GM21825 (cell line): ENCODE measurements at regions not wholly inside any gene's neighbourhood (a gene's known extent, or its start where the extent isn't known, plus 50 kb on each side); places are given as distances from the start of the nearest gene placed in this dataset.
"Not testable (repeated sequence)": the region's sequence is repeated elsewhere in the genome, so short reads cannot be mapped to it uniquely, and the experiment has no call there.

Source experiments
- ATAC-seq: cut with Tn5 transposase; IDR thresholded peaks from one replicate; pipeline ENCODE4 v1.9.1; 2021; ENCODE audit warnings: mild to moderate bottlenecking, moderate library complexity; ENCODE audit not compliant: unreplicated experiment

DNA sequence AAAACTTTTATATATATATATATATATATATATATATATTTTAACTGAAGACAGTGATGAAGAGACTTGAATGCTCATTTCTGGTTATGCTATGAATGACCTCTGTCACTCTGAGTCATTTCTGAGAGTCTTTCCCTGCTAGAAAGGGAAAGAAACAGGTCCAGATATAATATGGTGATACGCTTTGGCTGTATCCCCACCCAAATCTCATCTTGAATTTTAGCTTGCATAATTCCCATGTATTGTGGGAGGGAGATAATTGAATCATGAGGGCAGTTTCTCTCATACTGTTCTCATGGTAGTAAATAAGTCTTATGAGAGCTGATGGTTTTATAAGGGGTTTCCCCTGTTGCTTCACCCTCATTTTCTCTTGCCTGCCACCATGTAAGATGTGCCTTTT, 254.1 kb upstream of the IGFBP7 start:
- no peak for ATAC-seq

DNA sequence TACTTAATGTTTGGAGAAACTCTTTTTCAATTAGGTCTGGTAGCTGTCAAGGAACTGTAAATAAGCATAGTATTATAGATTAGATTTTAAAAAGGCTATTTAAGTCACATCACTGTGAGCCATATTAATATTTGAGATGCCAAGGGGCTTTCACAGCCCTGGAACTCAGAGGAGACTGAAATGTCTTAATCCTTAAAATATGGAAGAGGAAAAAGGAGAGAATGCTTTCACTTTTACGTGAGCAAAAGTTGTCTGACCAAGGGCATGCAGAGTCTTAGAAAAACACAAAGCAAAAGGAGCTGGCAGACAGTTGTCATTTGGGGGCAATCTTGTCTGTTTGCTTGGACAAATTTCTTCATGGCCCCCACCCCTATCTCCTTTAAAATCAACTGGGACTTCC, 253.2 kb upstream of the IGFBP7 start:
- ATAC-seq = no peak

DNA sequence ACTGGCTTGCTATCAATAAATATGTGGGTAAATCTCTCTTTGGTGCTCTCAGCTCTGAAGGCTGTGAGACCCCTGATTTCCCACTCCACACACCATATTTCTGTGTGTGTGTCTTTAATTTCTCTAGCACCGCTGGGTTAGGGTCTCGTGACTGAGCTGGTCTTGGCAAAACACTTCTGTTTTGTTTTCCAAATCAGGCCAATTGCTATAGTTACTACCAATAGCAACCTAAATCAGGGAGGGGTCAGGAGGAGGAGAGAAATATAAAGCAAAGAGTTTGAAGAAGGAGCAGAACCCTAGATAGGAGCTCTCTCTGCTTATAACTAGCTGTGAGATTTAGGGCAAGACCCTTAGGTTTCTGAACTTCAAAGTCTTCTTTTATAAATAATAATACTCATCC, 250.5 kb upstream of the IGFBP7 start:
- ATAC-seq = no peak

DNA sequence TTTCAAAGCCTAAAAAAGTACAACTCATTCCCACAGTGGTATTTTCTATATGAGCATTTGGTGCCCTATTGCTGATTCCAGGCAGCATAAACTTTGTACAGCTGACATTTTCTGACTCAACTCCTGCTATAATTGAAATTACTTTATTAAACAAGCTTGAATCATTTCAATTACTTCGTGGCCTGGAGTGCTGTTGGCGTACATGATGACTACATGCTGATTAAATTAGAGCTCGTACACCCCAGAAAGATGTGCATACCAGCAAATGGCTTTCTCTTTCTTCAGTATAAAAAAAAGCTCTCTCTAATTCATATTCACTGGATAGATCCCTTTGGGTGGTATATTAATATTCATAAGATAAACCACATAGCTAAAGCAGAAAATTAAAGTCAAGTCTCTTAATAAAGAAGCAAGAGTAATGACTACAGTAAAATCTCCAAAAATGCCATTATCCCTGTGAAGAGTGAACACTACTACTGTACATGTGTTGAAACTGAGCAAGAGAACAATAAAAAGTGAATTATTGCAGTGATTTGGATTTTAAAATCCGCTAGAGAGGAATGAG, 245.0 kb upstream of the IGFBP7 start:
- no peak for ATAC-seq

DNA sequence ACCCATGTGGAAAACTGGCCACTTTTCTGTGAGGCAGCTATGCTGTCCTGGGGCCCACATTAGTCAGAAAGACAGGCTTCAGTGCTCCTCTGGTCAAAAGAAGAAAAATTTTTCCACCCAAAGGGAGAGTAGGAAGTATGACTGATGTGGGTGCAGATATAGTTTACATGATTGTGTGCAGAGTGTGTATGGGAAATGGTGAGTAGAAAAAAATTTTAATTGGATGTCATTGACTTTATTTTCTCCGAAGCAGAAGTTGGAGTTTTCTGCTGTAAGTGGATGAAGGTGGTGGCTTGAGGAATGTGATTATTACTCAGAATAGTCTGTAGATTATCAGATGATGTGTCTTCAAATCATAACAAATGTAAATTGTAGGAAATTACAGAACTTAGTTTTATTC, 241.5 kb upstream of the IGFBP7 start:
- ATAC-seq = no peak

DNA sequence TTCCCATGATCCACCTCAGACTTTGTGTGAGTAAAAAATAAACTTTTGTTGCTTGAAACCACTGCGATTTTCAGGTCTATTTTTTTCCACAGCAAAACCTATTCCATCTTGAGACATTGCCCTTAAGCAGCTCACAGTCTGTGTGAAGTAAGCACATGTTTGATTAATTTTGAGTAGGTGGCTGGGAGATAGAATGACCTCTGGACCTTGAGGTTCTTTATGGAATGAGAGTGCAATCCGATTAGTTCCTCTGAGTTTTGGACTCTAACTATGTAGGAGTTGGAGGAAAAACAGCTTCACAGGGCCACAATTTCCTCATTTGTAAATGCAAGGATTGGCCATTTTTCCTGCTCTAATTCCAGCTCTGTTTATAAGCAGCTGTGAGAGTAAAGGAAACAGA, 234.1 kb upstream of the IGFBP7 start:
- no peak for ATAC-seq

DNA sequence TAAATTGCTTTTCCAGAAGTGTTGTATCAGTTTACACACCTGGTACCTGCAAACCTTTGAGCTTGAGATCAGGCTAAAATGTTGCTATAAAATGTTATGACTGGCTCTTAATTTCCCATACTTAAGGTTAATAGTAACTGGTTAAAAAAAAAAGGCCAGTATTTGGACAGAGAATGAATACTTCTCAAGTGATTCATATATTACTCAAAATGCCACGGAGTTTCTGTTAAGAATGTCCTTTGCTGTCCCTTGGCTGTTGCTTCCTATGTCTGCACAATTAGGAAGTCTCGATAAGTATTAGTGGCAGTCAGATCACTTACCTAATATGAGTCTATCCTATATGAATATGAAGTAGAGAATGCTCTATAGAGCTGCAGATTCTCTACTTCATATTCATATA, 232.2 kb upstream of the IGFBP7 start:
- no peak for ATAC-seq

DNA sequence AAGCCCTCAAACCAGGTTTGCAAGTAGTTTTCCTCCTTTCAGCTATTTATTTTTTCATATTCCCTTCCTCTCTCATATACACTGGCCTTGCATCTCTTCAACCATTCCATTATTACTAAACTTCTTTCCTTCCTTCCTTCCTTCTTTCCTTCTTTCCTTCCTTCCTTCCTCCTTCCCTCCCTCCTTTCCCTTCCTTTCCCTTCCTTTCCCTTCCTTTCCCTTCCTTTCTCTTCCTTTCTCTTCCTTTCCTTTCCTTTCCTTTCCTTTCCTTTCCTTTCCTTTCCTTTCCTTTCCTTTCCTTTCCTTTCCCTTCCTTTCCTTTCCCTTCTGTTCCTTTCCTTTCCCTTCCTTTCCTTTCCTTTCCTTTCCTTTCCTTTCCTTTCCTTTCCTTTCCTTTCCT, 228.7 kb upstream of the IGFBP7 start:
- ATAC-seq = not testable (repeated sequence)

DNA sequence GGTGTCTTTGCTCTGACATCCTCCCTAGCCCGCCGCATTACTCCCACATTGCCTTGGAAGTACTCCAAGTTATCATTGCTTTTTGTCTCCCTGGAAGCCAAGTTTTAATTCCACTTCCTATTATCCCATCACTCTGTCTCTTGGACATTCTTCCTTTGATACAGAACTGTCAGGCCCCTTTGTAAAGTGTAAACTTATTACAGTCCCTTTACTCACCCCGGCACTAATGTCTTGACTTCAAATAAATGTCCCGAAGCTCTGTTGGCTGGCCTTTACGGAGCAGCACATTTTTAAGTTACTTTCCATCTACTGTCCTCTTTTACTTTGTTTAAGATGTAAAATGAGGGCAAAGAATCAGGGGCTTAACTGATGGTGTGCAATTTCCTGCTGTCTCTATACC, 223.5 kb upstream of the IGFBP7 start:
- ATAC-seq = no peak

DNA sequence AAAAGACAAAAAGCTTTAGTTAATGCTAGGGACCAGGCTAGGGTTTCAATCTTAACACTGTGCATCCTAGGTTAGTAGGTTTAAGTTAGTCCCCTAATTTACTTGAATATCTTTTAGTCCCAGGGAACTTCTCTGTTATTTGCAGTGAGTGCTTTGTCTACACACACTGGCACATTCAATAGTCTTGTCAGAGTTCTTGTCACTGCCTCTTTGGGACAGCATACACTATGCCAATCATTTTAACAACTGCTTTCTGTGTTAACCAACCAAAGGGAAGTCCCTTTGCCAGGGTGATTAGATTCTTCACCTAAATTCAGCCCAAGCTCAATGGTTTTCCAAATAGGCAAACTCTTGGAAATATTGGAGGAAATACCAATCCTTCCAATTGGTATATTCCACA, 221.8 kb upstream of the IGFBP7 start:
- ATAC-seq = no peak

DNA sequence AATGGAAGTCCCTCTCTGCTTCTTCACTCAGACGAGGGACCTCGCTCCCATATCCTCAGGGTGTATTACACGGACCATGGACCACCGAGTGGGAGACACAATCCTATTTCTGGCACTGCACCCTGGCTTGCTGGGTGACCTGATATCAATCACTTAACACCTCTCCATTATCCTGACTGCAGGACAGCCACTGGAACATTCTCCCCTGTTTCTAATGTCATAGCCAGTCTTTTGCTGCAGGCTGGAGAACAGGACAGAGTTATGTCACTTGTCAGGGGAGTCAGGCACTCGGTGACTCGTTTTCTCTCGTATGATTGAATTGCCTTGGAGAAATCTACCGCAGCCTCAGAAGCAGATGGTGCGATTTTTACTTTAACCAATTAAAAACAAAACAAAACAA, 219.1 kb upstream of the IGFBP7 start:
- no peak for ATAC-seq

DNA sequence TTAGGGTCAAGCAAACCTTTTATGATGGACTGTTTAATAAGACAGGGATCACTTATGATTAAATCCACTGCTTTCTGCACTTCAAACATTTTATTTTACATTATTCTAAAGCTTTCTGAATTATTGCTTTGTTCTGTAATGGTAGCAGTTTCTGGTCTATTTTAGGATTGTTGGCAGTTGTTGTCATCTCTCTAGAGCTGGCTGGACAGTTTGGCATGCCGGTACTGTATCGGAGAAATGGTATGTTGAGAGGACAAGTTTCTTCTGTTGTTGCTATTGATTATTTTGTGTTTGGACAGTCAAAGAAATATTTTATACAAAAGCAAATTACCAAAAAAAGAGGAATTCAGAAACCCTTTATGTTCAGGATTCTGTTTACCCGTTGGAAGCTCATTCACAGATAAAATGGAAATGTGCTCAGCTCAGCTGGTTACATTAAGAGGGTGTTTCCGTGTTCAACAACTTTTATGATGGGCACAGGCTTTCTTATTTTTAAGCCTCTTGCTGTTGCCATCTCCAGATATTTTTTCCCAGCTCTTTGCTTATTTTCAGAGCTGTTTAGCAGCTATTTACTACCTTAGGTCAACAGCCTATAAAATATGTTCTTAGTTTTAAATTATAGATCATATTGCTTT, 214.6 kb upstream of the IGFBP7 start:
- no peak for ATAC-seq

DNA sequence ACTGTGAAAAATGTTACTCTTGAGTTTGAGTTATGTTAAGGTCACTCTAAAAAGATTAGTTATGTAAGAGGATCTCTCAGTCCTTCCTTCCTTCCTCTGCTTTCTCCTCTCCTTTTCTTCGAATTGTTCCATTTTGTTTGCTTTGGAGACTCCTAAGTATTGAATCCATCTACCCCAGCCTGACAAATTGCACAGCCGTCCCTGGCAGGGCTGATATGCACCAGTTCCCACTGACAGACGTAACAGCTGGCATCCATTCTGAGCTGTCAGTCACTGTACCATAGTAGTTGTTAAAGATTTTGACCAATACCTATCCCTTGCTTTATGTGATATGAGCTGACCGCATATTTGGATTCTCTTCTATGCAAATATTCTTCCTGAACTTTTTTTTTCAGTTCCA, 210.7 kb upstream of the IGFBP7 start:
- no peak for ATAC-seq

DNA sequence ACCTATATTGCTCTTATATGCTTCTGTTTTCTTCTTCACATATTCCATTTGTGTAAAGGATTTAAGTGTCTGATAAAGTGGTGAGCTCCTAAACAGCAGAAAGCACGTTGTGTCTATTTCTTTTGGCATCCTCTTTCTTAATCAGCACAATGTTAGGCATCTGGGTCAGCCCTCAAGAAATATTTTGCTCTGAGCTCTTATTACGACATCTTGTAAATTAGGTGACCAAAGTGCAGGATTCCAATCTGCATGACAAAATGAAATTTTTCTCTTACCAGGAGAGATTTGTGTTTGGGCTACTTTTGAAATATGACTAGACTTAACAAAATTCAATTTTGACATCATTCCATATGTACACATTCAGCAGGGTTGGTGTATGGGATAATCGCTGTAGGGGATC, 210.0 kb upstream of the IGFBP7 start:
- no peak for ATAC-seq

DNA sequence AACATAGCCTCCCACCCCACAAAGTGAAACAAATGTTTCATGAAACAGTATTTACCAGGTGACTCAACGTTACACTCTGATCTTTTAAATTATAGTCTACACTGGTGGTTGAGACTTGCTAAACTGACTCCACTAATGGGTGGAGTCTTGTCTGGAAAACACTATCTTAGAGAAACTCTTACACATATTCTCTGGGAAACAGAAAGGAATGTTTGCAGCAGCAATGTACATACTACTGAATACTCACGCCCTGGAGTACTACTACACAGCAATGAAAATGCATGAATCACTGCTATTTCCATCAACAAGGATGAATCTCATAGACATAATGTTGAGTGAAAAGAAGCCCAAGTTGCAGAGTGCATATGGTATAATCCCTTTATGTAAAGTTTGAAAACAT, 208.5 kb upstream of the IGFBP7 start:
- ATAC-seq = no peak

DNA sequence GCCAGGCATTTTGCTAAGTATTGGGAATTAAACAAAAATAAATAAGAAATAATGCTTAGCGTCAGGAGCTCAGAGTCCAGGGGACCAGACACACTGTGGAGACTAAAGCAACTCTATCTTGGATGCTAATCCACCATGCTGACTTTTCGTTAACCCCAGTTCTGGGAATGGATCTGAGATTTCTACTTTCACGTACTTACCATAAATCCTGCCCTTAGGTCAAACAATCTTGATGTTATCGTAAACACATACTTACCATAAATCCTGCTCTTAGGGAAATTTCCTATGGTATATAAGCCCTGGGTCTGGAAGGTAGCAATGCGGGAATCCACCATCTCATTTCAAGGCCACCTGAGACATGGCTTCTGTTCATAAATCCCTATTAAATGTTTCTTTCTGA, 204.5 kb upstream of the IGFBP7 start:
- no peak for ATAC-seq

DNA sequence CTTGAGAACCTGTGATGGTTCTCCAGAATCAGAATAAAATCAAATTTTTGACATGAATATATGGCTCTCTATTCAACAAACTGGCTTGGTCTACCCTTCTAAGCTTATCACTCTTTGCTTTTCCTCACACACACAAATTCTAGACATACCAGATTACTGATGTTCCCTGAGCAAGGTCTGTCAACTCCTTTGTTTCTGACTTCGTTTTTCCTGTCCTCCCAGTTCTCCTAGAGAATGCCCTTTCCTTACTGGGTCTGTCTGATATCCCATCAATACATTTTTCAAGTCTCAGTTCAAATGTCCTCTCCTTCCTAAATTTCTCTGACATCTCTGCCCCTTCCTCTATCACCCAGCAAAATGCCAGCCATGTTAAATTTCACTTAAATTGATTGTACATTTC, 202.1 kb upstream of the IGFBP7 start:
- no peak for ATAC-seq

DNA sequence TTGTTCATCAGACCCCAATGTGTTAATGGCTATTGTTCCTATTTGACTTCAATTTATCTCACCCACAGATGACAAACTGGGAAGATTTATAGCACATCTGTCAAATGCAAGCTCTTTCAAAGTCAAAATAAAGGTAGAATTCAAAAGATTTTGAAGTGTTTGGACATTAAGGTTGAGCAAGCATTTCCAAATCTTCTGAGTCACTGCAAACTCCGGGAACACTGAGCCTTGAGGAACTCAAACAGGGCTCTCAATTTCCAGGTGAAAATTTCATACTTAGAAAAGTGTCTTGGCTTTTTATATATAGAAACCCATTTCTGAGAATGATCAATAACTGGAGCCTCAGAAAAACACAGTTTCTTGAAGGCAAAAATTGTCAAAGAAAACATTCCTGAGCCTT, 199.5 kb upstream of the IGFBP7 start:
- ATAC-seq = no peak

DNA sequence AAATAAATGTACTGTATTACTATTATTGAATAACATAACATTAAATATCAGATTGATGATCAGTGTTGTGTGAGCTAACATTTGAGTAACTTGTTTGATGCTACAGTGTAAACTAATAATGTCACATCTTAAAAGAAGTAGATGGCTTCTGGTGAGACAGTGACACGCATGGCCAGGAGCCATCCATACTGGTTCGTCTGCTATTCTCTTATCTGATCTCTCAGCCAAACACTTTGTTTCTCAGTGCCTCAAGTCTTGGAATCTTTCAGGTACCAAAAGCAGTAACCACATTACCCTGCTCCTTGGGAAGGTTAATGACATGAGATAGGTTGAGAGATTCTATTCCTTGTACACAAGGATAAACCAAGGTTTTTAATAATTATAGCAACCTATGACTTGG, 198.1 kb upstream of the IGFBP7 start:
- no peak for ATAC-seq

DNA sequence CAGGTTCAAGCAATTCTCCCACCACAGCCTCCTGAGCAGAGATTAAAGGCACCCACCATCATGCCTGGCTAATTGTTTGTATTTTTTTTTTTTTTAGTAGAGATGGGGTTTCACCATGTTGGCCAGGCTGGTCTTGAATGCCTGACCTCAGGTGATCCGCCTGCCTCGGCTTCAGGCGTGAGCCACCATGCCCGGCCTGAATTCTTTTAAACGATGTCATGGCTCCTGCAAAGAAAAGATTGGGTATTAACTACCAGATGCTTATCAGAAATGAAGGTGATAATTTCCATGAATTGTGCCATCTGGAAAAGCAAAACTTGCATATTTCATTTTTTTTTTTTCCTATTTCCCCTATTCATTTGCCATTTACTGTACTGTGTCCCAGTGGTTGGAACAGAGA, 195.7 kb upstream of the IGFBP7 start:
- no peak for ATAC-seq

DNA sequence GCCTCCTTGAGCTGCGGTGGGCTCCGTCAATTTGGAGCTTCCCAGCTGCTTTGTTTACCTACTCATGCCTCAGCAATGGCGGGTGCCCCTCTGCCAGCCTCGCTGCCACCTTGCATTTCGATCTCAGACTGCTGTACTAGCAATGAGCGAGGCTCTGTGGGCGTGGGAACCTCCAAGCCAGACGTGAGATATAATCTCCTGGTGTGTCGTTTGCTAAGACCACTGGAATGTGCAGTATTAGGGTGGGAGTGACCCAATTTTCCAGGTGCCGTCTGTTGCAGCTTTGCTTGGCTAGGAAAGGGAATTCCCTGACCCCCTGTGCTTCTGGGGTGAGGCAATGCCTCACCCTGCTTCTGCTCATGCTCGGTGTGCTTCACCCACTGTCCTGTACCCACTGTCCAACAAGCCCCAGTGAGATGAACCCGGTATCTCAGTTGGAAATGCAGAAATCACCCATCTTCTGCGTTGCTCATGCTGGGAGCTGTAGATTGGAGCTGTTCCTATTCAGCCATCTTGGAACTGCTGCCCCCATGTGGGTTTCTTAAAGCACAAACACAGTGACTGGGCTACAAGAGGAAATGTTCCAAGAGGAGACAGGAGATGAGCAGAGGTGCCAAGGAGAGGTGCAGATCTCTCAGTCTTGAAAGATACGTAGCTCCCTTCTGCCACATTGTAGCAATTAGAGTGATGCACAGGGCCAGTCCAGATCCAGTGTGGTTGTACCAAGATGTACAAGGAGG, 193.0 kb upstream of the IGFBP7 start:
- ATAC-seq = no peak

DNA sequence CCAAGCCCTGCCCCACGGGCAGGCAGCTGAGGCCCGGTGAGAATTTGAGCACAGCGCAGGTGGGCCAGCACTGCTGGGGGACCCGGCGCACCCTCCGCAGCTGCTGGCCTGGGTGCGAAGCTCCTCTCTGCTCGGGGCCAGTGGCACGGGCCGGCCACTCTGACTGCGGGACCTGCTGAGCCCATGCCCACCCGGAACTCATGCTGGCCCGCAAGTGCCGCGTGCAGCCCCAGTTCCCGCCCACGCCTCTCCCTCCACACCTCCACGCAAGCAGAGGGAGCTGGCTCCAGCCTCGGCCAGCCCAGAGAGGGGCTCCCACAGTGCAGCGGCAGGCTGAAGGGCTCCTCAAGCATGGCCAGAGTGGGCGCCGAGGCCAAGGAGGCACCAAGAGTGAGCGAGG, 190.1 kb upstream of the IGFBP7 start:
- ATAC-seq = not testable (repeated sequence)

DNA sequence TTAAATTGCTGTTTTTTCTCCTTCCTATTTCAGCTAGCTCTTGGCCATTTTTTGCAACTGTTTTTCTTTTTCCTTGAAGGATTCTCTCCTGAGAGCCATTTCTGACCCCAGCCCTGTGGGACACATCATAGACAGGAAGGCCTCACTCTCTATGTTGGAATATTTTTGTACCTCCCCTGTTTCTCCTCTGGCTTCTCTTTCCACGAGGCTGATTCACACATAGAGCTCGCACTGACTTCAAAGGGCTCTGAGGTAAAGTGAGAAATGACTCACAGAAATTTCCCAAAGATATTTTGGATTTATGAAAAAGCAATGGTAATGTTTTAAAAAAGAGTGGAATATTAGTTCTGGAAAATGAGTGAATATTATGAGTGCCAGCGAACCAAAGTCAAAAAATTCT, 181.7 kb upstream of the IGFBP7 start:
- ATAC-seq = no peak
